ENCODE measurements at regions not wholly inside any gene's neighbourhood (a gene's known extent, or its start where the extent isn't known, plus 50 kb on each side); places are given as distances from the start of the nearest gene placed in this dataset.

DNA sequence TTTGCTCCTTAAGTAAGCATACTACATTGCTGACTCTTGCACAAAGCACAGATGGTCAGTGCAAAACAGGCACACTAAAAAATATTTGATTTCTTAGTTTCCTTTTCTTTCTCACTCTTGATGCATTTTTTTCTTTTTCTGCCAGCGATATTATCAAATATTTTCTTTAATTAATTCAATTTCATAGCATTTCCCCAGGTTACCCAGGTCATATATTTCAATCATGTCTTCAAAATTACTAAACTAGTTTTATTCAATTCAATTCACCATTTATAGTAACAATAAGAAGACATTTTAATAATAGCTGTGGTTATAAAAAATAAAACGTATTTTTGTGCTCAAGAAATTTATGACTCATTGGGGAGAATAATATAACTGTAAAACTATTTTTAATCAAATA lies 421.2 kb downstream of the GASK1B start:
- TF ChIP-seq CTCF (IDR thresholded peaks at IDR 0.05) (no peak), POLR2A (IDR thresholded peaks at IDR 0.05) (no peak)
